MG63 (cell line): ENCODE measurements at regions not wholly inside any gene's neighbourhood (a gene's known extent, or its start where the extent isn't known, plus 50 kb on each side); places are given as distances from the start of the nearest gene placed in this dataset.

Source experiments
- DNase-seq: peaks from one replicate; pipeline ENCODE4 v3.0.0-alpha.2; 2020
- H3K27me3 ChIP-seq: fragments of 250-450 bp; sonication (Bioruptor Pico); 2 replicates; pipeline ENCODE4 v1.5.1; 2020; ENCODE audit warnings: mild to moderate bottlenecking, moderate library complexity
- H3K36me3 ChIP-seq: fragments of 250-450 bp; sonication (Bioruptor Pico); 2 replicates; pipeline ENCODE4 v1.5.1; 2020; ENCODE audit warnings: mild to moderate bottlenecking, moderate library complexity
- H3K4me3 ChIP-seq: fragments of 250-450 bp; sonication (Bioruptor Pico); 2 replicates; pipeline ENCODE4 v1.5.1; 2020; ENCODE audit warnings: mild to moderate bottlenecking, moderate library complexity
- H3K9me3 ChIP-seq: fragments of 250-450 bp; sonication (Bioruptor Pico); 2 replicates; pipeline ENCODE4 v1.5.1; 2020; ENCODE audit warnings: mild to moderate bottlenecking, moderate library complexity

DNA sequence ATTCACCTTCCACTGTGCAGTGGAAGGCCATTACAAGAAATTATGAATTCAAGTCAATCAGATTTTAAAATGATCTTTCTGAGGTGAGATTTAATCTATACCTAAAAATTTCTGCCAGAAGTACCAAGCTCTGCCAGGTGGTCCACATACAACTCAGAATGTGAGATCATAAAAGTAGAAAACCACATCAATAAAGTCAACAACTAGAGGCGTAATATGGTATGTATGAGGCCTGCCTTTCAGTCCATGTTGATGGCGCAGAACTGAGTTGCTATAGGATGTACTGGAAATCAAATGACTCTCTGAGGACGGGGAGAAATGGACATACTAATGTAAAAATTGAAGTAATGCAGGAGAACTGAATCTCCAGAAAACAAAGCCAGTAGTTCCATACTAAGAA, 163.8 kb upstream of the FBXL4 start:
- no peaks in the 10 kb centered on the region for H3K9me3 ChIP-seq
- no peak overlapping the region for H3K4me3 ChIP-seq
- no peak for DNase-seq
- H3K36me3 ChIP-seq, result no peaks in the 10 kb centered on the region
- H3K27me3 ChIP-seq, result peaks cover 4% of the 10 kb centered on the region; the same call in 1 of the 2 replicates

DNA sequence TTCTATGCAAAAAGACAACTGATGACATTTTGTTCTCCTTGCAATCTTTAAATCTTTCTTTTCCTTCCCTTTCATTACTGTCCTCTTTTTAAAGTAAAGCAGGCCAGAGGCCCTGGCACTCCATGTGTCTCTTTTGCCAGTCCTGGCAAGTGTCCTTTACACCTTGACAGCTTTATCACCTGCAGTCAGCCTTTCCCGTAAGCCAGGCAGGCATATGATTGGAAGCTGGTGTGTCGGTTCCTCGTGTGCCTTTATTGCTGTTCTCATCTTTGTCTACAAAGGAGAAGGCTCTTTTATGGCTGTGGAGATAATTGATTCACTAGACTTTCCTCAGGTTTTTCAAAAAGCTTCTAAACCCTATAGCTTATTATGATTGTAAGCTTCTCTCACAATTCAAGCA, 162.3 kb upstream of the FBXL4 start:
- H3K36me3 ChIP-seq, result no peaks in the 10 kb centered on the region
- H3K9me3 ChIP-seq, result no peaks in the 10 kb centered on the region
- peaks cover 4% of the 10 kb centered on the region; the same call in 1 of the 2 replicates for H3K27me3 ChIP-seq
- no peak for DNase-seq
- no peak overlapping the region for H3K4me3 ChIP-seq

DNA sequence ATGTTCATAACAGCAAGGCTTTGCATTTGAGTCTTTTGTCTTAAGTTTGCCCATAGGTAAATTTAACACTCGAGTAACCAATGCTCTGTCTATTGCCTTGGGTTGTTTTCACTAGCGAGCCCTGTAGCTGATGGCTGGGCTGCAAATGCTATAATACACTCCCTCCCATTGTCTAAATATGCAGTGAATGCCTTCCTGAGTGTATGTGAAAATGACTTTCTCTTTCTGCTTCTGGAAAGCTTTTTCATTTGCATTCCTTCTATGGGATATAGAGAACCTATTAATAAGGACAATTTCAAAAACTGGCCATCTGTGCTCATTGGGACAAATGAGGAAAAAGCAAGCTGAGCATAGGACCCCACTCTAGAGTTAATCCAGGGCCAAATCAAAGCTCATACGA, 156.5 kb upstream of the FBXL4 start:
- Histone ChIP-seq H3K9me3 (no peaks in the 10 kb centered on the region), H3K4me3 (no peak overlapping the region), H3K36me3 (no peaks in the 10 kb centered on the region), H3K27me3 (0 out of 2 replicates have a peak, but pooled peaks cover 2% of the 10 kb centered on the region)
- no peak for DNase-seq

DNA sequence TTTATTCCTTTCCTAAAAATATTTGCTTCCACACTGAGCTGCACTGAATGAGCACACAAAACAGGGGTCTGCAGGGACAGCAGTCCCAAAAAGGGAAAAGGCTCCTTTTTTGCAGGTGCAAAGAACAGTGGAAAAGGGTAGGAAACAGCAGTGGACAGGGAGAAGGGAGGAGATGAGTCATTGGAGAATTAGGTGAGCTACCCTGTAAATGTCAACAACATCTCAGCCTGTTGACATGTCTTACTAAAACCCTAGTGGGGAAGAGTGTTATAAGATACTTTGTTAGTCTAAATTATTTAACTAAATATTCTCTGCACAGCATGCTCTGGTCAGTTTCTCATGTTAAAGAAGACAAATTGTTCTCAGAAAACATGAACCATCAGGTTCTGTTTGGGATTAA, 151.5 kb upstream of the FBXL4 start:
- no peak for DNase-seq

DNA sequence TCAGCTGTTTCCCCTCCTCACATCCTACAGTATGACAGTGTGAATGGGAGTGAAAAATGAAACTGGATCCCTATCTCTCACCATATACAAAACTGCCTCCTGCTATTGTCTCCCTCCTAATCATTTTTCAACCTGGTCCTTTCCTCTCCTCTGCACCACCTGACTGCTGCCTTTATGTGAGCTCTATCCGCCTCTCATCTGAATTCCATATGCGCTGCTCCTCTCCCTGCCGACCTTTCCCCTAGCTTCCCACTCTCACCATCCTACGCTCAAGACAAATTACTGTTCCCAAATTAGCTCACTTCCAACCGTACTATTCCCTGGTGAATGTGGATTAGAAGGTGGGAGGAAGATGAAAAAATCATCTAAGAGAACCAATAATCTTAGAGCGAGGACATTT, 148.4 kb upstream of the FBXL4 start:
- Histone ChIP-seq H3K27me3 (peaks cover 2% of the 10 kb centered on the region; the same call in 1 of the 2 replicates), H3K36me3 (no peaks in the 10 kb centered on the region), H3K4me3 (no peak overlapping the region), H3K9me3 (no peaks in the 10 kb centered on the region)
- DNase-seq, result no peak

More for the DNA sequence above, 151.5 kb upstream of the FBXL4 start:
- Histone ChIP-seq H3K9me3 (no peaks in the 10 kb centered on the region), H3K4me3 (no peak overlapping the region), H3K36me3 (no peaks in the 10 kb centered on the region), H3K27me3 (peaks cover 3% of the 10 kb centered on the region; the same call in 1 of the 2 replicates)

DNA sequence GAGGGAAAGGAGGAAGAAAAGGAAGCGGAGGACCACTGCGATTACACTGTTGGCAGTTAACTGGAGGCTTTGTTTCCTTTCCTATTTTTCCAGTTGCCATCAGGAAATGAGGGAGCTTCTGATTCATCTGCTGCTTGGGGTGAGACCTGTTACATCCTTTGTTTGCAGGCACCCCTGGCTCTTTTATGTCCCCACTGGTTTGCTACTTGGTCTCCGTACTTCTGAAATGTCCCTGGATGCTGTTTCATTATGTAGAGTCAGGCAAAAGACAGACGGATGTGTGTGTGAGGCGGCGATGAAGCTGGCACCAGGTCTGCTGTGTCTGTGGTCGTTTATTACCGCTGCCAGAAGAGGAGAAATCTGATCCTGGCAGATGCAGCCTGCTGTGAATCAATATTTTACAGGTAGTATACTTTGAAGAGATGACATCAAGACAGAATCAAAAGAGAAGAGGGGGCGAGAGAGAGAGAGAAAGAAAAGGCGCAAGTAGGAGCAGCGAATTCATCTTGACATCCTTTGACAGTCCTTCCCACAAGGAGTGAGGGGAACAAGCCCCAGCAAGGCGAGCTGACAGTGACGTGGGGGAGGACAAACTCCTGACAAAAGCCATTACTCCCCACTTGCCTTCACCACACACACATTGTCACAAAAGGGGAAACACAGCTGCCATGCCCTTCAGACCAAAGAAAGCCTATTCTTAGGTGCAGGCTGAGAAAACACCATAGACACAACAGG, 145.9 kb upstream of the FBXL4 start:
- H3K36me3 ChIP-seq, result no peaks in the 10 kb centered on the region
- peaks cover 2% of the 10 kb centered on the region; the same call in 1 of the 2 replicates for H3K27me3 ChIP-seq
- no peaks in the 10 kb centered on the region for H3K9me3 ChIP-seq
- H3K4me3 ChIP-seq, result no peak overlapping the region
- DNase-seq, result no peak

DNA sequence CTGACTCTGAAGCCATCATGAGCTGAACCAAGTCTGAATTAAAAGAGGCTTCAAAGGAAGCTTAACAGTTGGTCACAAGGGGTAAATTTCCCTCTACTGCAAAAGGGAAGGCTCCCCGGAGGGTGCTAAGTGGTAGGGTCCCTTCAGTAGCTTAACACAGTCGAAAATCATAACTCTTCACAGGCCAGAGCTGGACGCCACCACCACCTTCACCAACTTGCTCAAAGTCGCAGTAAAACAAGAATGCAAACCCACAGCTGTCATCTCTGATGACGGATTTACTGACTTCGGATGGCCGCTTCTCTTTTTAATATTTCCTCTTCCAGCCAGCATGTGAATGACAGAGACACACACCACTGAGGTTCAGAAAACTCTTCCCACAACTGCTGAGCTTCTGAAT, 144.7 kb upstream of the FBXL4 start:
- Histone ChIP-seq H3K9me3 (no peaks in the 10 kb centered on the region), H3K27me3 (peaks cover 2% of the 10 kb centered on the region; the same call in 1 of the 2 replicates), H3K4me3 (no peak overlapping the region), H3K36me3 (no peaks in the 10 kb centered on the region)
- no peak for DNase-seq

DNA sequence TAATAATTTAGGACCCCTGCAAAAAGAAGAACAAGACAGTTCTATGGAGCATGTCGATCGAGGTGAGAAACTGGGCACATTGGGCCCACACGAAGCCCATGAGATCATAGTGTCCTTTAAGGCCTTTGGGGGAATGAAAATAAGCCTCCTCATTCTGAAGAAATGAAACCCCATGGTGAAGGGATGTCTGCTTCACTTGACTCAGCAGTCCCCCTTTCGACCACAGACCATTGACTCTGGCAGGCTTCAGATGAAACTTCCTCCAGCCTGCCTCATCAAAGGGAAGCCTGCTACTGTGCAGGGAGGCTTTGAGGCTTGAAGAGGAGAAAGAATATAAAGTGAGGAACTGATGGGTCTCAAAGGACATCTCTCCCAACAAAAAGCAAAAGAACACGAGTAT, 144.2 kb upstream of the FBXL4 start:
- H3K9me3 ChIP-seq, result no peaks in the 10 kb centered on the region
- no peaks in the 10 kb centered on the region for H3K36me3 ChIP-seq
- no peak for DNase-seq
- peaks cover 2% of the 10 kb centered on the region; the same call in 1 of the 2 replicates for H3K27me3 ChIP-seq
- no peak overlapping the region for H3K4me3 ChIP-seq

DNA sequence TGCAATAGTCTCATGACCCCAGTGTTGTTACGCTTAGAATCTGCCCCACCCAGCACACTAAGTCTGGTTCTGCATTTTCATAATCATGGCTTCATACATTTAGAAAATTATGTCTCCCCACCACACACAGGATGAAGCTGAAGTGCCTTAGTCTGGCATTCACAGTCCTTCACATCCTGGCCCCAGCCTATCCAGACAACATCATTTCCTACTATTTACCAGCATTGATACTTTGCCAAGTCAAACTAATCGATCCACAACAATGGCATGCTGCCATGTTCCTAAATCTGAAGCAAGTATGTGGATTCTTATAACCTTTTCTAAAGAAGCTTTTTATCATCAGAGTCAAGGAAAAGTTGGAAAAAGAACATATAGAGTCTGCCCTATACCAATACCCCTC, 132.4 kb upstream of the FBXL4 start:
- no peaks in the 10 kb centered on the region for H3K36me3 ChIP-seq
- no peaks in the 10 kb centered on the region for H3K9me3 ChIP-seq
- H3K4me3 ChIP-seq, result no peak overlapping the region
- H3K27me3 ChIP-seq, result no peaks in the 10 kb centered on the region
- DNase-seq, result no peak

DNA sequence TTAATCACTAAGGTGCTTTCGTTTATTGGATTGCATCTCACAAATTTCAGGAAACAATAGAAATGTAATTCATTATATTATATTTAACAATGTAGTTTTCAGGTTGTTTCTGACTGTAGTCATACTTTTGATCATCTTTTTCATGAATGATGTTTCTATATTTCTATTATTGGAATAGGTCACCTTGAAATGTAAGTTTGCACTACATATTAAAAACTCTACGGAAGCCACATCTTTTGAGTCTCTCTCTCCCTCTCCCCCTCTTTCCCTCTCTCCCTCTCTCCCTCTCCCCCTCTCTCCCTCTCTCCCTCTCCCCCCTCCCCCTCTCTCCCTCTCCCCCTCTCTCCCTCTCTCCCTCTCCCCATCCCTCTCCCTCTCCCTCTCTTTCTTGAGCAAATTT, 131.3 kb upstream of the FBXL4 start:
- H3K9me3 ChIP-seq, result no peaks in the 10 kb centered on the region
- no peak for DNase-seq
- no peaks in the 10 kb centered on the region for H3K27me3 ChIP-seq
- no peak overlapping the region for H3K4me3 ChIP-seq
- no peaks in the 10 kb centered on the region for H3K36me3 ChIP-seq

DNA sequence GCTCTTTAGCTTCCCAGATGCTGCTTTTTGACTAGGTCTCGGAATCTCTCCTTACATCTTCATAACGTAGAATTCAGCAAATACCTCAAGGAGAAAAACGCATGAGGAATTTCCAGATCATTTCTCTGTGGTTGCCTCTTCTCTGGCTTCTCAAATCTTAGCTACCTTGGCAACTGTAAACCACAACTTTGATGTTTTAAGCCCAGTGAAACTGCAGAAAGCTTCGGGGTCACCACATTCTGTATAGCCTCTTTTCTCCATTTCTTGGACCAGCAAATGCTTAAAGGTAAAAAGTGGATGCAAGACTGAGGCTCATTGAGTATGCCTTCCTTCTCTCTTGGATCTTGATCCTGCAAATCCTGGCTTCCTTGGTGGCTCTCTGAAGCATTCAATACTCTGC, 125.5 kb upstream of the FBXL4 start:
- no peaks in the 10 kb centered on the region for H3K9me3 ChIP-seq
- H3K36me3 ChIP-seq, result no peaks in the 10 kb centered on the region
- H3K27me3 ChIP-seq, result peaks cover 2% of the 10 kb centered on the region; the same call in 1 of the 2 replicates
- H3K4me3 ChIP-seq, result no peak overlapping the region
- DNase-seq, result no peak

DNA sequence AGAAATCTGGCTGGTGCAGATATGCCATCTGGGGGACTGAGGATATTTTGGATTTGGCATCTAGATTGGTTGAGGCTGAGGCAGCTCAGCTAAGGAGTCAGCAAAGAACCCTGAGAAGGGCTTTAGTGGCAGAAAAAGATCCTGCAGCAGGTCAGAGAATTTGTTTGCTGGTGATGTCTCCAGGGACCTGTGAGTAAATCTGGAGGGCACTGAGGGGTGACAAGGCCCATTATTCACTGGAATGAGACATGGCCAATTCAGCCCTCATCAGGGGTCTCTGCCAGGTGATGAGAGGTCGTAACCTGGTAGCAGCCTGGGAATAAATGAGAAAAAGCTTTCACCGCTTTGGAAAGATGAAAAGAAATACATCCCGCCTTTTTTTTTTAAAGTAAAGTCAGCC, 118.3 kb upstream of the FBXL4 start:
- DNase-seq, result no peak
- Histone ChIP-seq H3K9me3 (no peaks in the 10 kb centered on the region), H3K27me3 (peaks cover 4% of the 10 kb centered on the region; the same call in 1 of the 2 replicates), H3K36me3 (no peaks in the 10 kb centered on the region), H3K4me3 (no peak overlapping the region)

DNA sequence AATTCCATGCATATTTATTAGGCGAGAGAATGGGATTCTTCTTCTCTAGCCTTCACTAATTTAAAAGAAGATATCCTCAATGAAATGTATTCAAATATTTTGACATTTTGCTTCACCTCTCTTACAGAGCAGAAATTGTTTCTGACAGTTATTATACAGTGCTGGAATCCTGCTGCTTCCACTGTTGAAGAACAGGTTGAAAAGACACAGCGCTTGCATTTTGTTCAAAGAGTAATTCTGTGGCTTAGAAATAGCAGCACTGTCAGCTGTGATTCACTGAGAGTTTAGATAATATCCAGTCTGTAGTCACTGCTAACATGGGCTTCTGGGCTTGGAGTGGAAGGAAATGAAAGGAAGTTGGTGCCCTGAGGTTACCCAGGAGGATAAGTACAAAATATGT, 117.1 kb upstream of the FBXL4 start:
- Histone ChIP-seq H3K36me3 (no peaks in the 10 kb centered on the region), H3K4me3 (no peak overlapping the region), H3K27me3 (peaks cover 4% of the 10 kb centered on the region; the same call in 1 of the 2 replicates), H3K9me3 (no peaks in the 10 kb centered on the region)
- DNase-seq, result no peak

DNA sequence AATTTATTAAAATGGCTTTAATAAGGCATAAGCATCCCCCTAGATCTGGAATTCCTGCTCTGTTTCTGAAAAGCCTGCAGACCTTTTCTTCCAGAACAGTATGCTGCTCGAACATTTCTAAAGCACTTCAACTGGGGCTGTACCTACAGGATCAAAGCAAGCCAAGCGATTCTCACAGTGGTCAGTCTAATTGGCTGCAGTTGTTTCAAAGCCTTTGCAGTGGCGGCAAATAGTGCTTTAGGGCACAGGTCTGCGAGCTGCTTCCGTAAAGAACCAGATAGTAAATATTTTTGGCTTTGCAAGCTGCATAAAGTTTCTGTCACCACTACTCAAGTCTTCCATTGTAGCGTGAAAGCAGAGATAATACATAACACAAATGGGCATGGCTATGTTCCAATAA, 88.9 kb upstream of the FBXL4 start:
- H3K4me3 ChIP-seq, result no peak overlapping the region
- H3K9me3 ChIP-seq, result no peaks in the 10 kb centered on the region
- DNase-seq, result no peak
- H3K36me3 ChIP-seq, result no peaks in the 10 kb centered on the region
- no peaks in the 10 kb centered on the region for H3K27me3 ChIP-seq

DNA sequence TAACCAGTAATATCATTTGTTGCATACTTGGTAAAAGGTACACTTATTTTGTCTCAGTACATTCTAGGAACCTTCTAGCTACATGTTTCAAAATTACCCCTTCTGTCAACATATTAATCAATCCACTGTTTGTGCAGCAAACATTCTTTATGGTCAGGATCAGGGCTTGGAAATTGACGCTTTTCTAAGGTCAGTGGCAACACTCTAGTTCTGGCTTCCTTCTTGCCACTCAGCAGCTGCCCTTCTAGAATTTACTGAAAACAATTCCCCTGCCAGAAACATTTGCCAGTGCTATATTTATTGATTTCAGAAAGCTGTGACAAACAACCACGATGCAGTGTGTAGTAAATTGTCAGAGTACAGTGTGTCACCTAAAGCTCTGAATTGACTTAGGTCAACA, 84.7 kb upstream of the FBXL4 start:
- DNase-seq, result no peak
- no peaks in the 10 kb centered on the region for H3K9me3 ChIP-seq
- no peaks in the 10 kb centered on the region for H3K36me3 ChIP-seq
- H3K27me3 ChIP-seq, result no peaks in the 10 kb centered on the region
- H3K4me3 ChIP-seq, result no peak overlapping the region

DNA sequence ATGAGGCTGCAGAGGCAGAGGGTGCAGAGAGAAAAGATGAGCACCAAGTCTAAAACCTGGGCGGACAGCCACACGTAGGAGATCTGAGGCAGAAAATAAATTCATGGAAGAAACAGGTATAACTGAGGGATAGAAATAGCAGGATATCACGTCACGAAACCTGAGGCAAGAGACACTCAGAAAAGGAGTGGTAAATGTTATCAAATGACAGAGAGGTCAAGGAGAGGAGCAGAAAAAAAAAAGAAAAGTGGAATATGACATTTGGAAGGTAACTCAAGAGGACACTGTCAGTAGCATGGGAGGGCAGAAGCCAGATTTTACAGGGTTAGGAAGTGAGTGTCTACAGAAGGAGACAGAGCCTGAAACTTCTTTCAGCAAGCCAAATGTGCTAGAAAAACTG, 84.2 kb upstream of the FBXL4 start:
- Histone ChIP-seq H3K4me3 (no peak overlapping the region), H3K9me3 (no peaks in the 10 kb centered on the region), H3K36me3 (no peaks in the 10 kb centered on the region), H3K27me3 (no peaks in the 10 kb centered on the region)
- DNase-seq, result no peak

DNA sequence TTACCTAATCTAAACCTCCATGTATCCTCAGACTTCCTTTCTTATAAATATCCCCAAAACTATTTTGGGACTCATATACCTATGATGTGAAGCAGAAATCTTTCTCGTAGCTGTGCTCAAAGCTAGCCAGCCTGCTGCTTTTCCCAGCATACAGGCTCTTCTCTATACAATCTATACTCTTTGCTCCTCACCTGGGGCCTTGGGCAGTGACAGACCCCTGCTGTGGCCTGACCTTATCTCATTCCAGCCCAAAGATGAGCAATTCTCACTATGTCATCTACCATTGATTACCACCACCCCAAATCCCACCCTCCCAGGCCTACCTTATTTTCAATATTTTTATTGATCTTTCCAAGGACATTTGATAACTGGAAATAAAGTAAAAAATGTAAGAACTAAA, 83.2 kb upstream of the FBXL4 start:
- no peaks in the 10 kb centered on the region for H3K27me3 ChIP-seq
- 0 out of 2 replicates have a peak, but pooled peaks cover 2% of the 10 kb centered on the region for H3K9me3 ChIP-seq
- no peak overlapping the region for H3K4me3 ChIP-seq
- DNase-seq, result no peak
- no peaks in the 10 kb centered on the region for H3K36me3 ChIP-seq

DNA sequence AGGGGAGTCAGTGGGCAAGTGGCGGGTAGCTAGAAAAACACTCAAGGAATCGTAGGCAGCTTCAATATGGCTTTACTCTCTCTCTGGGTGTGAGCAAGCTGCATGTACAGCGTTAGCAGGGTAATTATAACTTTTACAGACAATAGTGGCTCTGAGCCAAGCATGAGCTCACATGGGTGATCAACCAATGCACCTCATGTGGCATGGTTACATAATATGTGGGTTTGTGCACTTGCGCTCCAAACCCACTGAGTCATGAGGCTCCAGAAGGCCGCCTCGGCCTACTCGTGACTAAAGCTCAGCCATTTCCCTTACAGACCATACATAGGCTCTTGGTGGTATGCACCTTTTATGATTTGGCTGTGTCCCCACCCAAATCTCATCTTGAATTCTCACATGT, 78.4 kb upstream of the FBXL4 start:
- H3K27me3 ChIP-seq, result no peaks in the 10 kb centered on the region
- no peak for DNase-seq
- H3K4me3 ChIP-seq, result no peak overlapping the region
- H3K9me3 ChIP-seq, result 0 out of 2 replicates have a peak, but pooled peaks cover 2% of the 10 kb centered on the region
- H3K36me3 ChIP-seq, result no peaks in the 10 kb centered on the region
